A549 (cell line): ENCODE measurements at regions not wholly inside any gene's neighbourhood (a gene's known extent, or its start where the extent isn't known, plus 50 kb on each side); places are given as distances from the start of the nearest gene placed in this dataset.

Experiments used
- FOXS1 ChIP-seq: fragments of 250-450 bp; sonication (Bioruptor Pico); IDR thresholded peaks from 2 replicates; pipeline ENCODE4 v1.5.0; 2020; ENCODE audit warnings: mild to moderate bottlenecking, moderate library complexity
- RARB ChIP-seq: fragments of 250-450 bp; sonication (Bioruptor Pico); IDR thresholded peaks from 2 replicates; pipeline ENCODE4 v1.8.0; 2021; ENCODE audit warnings: mild to moderate bottlenecking, moderate library complexity

DNA sequence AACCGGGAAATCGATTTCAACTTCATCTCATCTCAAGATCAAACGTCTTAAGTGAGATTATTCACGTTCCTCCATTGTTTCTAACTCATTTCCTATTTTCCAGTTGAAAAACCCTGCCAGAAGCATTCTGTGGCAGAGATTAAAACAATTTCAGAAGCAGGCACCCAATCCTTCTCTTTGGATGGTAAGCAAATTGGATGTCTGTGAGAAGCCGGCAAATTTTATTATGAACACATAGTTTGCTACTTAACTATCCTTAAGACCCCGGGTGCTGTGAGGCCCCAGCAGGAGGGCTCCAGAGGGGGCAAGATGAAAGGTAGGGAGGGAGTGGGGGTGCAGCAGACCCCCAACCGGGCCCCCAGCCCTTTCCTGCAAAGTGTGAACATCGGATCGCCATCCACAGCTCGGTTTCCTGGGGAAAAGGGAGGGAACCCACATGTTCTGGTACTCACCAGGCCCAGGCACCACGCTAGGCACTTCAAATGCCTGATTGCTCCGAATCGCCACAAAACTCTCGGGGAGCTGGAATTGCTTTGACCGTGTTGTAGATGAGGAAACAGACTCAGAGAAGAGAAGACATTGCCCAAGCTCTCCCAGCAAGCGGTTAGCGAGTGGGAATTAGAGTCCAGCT lies 167.1 kb upstream of the MVB12B start:
- no peak for TF ChIP-seq RARB (CRISPR knock-in tag)
- TF ChIP-seq FOXS1 (CRISPR knock-in tag), result no peak
